AG09319 (cell line): ENCODE measurements at regions not wholly inside any gene's neighbourhood (a gene's known extent, or its start where the extent isn't known, plus 50 kb on each side); places are given as distances from the start of the nearest gene placed in this dataset.

Experiments used
- DNase-seq: peaks from one replicate; pipeline ENCODE4 v3.0.0-alpha.2; 2010; ENCODE audit warnings: low read depth; ENCODE audit errors: extremely low read depth
- CTCF ChIP-seq: IDR thresholded peaks from 2 replicates; pipeline ENCODE4 v1.5.1; 2011; ENCODE audit warnings: low read depth, mild to moderate bottlenecking, inconsistent platforms, low read length, moderate library complexity

DNA sequence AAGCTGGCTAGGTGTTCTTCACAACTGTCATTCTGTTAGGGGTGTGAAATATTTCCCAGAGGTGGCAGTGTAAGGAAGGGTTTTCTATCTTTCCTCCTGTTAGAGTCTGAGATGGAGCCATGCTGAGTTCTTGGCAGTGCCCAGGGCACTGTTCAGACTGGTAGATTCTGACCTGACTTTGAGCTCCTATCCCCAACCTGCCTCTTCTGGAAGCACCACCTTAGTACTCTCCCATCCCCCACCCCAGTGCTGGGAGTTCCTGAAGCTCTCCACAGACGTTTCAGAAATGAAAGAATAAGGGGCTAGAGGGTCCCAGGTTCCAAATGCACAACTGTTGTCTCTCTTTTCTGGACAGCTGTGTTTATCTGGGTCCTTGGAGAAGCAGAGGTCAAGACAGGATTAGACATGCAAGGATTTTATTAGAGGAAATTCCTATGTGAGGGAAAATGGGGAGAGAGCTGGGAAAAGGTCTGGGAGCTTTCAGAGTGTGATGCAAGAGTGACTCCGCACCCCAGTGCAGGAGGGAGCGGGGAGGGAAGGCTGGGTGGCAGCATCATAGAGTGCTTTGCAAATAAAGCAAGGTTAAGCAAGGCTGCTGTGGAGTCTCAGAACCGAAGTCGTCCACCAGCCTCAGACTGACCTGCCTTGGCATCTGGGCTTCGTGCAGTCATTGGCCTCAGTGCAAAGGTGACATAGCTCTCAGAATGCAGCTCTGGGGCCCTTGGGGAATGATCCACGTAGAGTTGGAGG lies 75.5 kb downstream of the SLC4A3 start:
- TF ChIP-seq CTCF: no peak
- DNase-seq: no peak

- no peak for DNase-seq
- TF ChIP-seq CTCF: no peak
These were observed 77.4 kb downstream of the SLC4A3 start for GRCh38 chr2:219704878-219705277.

GRCh38 chr2:219706823-219707281 lies 79.4 kb downstream of the SLC4A3 start:
- no peak for TF ChIP-seq CTCF
- DNase-seq: no peak

DNA sequence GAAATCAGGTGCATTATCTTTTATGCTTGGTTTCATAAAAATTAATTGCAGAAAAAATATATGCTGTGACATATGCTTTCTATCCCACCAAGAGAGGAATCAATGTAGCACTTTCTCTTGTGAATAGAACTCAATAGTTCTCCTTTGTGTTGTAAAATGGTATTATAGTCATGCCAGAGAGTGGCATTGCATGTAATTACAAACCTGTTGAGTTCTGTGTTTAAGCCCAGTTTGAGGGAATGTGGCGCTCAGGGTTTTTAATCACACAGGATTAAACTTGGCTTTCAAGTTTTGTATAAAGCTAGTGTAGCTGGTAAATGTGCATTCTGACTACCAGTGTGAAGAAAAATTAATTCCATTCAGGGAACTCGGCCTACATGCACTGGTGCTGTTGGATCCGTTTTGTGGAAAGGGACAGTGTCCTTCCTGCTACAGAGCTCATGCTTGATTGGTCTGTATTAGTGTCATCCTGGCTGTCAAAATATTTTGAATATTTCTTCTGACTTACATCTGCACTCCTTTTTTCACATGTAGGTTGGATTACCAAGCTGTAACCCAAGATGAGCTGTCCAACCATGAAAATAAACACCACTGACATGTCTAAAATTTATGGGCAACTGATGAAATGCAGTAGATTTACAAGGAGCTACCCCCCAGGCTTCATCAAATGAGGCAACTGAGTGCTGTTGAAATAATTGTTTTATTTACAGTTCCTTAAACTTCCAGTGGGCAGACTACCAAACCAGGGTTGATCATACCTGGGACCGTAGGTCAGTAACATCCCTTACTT lies 80.3 kb downstream of the SLC4A3 start:
- DNase-seq: no peak
- no peak for TF ChIP-seq CTCF

DNA sequence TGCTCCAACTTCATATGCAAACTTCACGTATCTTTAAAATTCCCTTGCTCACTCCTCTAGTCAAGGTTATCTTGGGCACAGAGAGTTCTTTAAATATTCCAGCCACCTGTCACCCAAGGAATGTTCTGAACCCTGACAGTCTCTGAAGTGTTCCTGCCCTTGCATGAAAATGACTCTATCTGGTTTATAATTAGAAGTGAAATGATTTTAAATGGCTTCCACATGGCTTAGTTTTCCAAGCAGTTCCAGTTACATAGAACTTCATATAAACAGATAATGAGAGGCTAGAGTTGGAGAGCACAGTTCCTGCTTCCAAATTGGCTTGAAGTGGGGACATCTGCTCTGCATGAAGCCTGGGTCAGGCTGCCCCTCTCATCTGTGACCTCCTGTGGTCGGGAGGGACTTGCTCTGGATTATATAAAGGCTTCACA lies 81.9 kb downstream of the SLC4A3 start:
- no peak for DNase-seq
- TF ChIP-seq CTCF: no peak

GRCh38 chr2:219713110-219713509 lies 85.7 kb downstream of the SLC4A3 start:
- DNase-seq: no peak
- TF ChIP-seq CTCF: no peak

- DNase-seq: no peak
- no peak for TF ChIP-seq CTCF
These were observed 87.4 kb downstream of the SLC4A3 start for GRCh38 chr2:219714681-219715400.
